ENCODE measurements at regions not wholly inside any gene's neighbourhood (a gene's known extent, or its start where the extent isn't known, plus 50 kb on each side); places are given as distances from the start of the nearest gene placed in this dataset.

GRCh38 chr7:115585015-115585718 is 445.4 kb downstream of the TFEC start:
- no peaks in the 10 kb centered on the region for H3K36me3 Mint-ChIP-seq
- intact Hi-C loops (cut with micrococcal nuclease), result no loop called here
- Histone ChIP-seq H3K4me3 (ENCODE audit: low read length) (no peak overlapping the region), H3K27me3 (ENCODE audit: control insufficient read depth, insufficient read depth, low read length) (no peaks in the 10 kb centered on the region), H3K4me1 (ENCODE audit: control insufficient read depth, insufficient read depth, low read length) (no peaks in the 10 kb centered on the region), H3K36me3 (ENCODE audit: control insufficient read depth, insufficient read depth, low read length) (no peaks in the 10 kb centered on the region), H3K9me3 (ENCODE audit: control insufficient read depth, insufficient read depth, low read length) (no peaks in the 10 kb centered on the region), H3K27ac (ENCODE audit: low read length) (no peak overlapping the region)
- WGBS (ENCODE audit: insufficient coverage), result 88% methylated on average over 5 of the region's 5 CpGs
- no peak overlapping the region for H3K27ac Mint-ChIP-seq
- H3K9me3 Mint-ChIP-seq, result peaks cover 0 to 2% of the 10 kb centered on the region in 2 donors
- no peaks in the 10 kb centered on the region for H3K27me3 Mint-ChIP-seq (ENCODE audit: low read depth in 2 of 2)
- no peak for TF ChIP-seq CTCF (IDR thresholded peaks at IDR 0.05)
- H3K4me1 Mint-ChIP-seq, result no peaks in the 10 kb centered on the region
- ATAC-seq (no peak), DNase-seq (no peak)
- no peak overlapping the region for H3K4me3 Mint-ChIP-seq

- Histone ChIP-seq H3K27ac (ENCODE audit: low read length) (no peak overlapping the region), H3K9me3 (ENCODE audit: control insufficient read depth, insufficient read depth, low read length) (no peaks in the 10 kb centered on the region), H3K36me3 (ENCODE audit: control insufficient read depth, insufficient read depth, low read length) (no peaks in the 10 kb centered on the region), H3K4me1 (ENCODE audit: control insufficient read depth, insufficient read depth, low read length) (no peaks in the 10 kb centered on the region), H3K27me3 (ENCODE audit: control insufficient read depth, insufficient read depth, low read length) (no peaks in the 10 kb centered on the region), H3K4me3 (ENCODE audit: low read length) (no peak overlapping the region)
- DNase-seq, result no peak
- no peak for ATAC-seq
- intact Hi-C loops (cut with micrococcal nuclease), result no loop called here
- no CpG with 5 or more reads among the region's 1 CpG for WGBS (ENCODE audit: insufficient coverage)
- Mint-ChIP-seq H3K27ac (no peak overlapping the region), H3K36me3 (no peaks in the 10 kb centered on the region), H3K4me1 (no peaks in the 10 kb centered on the region), H3K4me3 (no peak overlapping the region), H3K9me3 (peaks cover 0 to 2% of the 10 kb centered on the region in 2 donors), H3K27me3 (ENCODE audit: low read depth in 2 of 2) (no peaks in the 10 kb centered on the region)
- TF ChIP-seq CTCF (IDR thresholded peaks at IDR 0.05), result no peak
Observed at GRCh38 chr7:115582956-115583355, 447.6 kb downstream of the TFEC start.

GRCh38 chr7:115578576-115578975 is 452.0 kb downstream of the TFEC start:
- DNase-seq (no peak), ATAC-seq (no peak)
- H3K4me1 Mint-ChIP-seq, result no peaks in the 10 kb centered on the region
- intact Hi-C loops (cut with micrococcal nuclease), result no loop called here
- no peaks in the 10 kb centered on the region for H3K27me3 Mint-ChIP-seq (ENCODE audit: low read depth in 2 of 2)
- no peaks in the 10 kb centered on the region for H3K9me3 Mint-ChIP-seq
- Histone ChIP-seq H3K4me3 (ENCODE audit: low read length) (no peak overlapping the region), H3K27ac (ENCODE audit: low read length) (no peak overlapping the region), H3K4me1 (ENCODE audit: control insufficient read depth, insufficient read depth, low read length) (no peaks in the 10 kb centered on the region), H3K9me3 (ENCODE audit: control insufficient read depth, insufficient read depth, low read length) (no peaks in the 10 kb centered on the region), H3K27me3 (ENCODE audit: control insufficient read depth, insufficient read depth, low read length) (no peaks in the 10 kb centered on the region), H3K36me3 (ENCODE audit: control insufficient read depth, insufficient read depth, low read length) (no peaks in the 10 kb centered on the region)
- TF ChIP-seq CTCF (IDR thresholded peaks at IDR 0.05), result no peak
- no peak overlapping the region for H3K27ac Mint-ChIP-seq
- H3K36me3 Mint-ChIP-seq, result no peaks in the 10 kb centered on the region
- no peak overlapping the region for H3K4me3 Mint-ChIP-seq
- WGBS (ENCODE audit: insufficient coverage), result 75% methylated on average over 1 of the region's 2 CpGs

GRCh38 chr7:115574681-115575291 is 455.8 kb downstream of the TFEC start:
- Histone ChIP-seq H3K4me3 (ENCODE audit: low read length) (no peak overlapping the region), H3K36me3 (ENCODE audit: control insufficient read depth, insufficient read depth, low read length) (no peaks in the 10 kb centered on the region), H3K4me1 (ENCODE audit: control insufficient read depth, insufficient read depth, low read length) (no peaks in the 10 kb centered on the region), H3K27me3 (ENCODE audit: control insufficient read depth, insufficient read depth, low read length) (no peaks in the 10 kb centered on the region), H3K27ac (ENCODE audit: low read length) (no peak overlapping the region), H3K9me3 (ENCODE audit: control insufficient read depth, insufficient read depth, low read length) (no peaks in the 10 kb centered on the region)
- DNase-seq (no peak), ATAC-seq (no peak)
- no peaks in the 10 kb centered on the region for H3K36me3 Mint-ChIP-seq
- H3K27me3 Mint-ChIP-seq (ENCODE audit: low read depth in 2 of 2), result peaks cover 2 to 9% of the 10 kb centered on the region in 2 donors
- intact Hi-C loops (cut with micrococcal nuclease), result no loop called here
- H3K4me1 Mint-ChIP-seq, result no peaks in the 10 kb centered on the region
- WGBS (ENCODE audit: insufficient coverage), result 87% methylated on average over 5 of the region's 6 CpGs
- no peak overlapping the region for H3K27ac Mint-ChIP-seq
- no peak overlapping the region for H3K4me3 Mint-ChIP-seq
- H3K9me3 Mint-ChIP-seq, result no peaks in the 10 kb centered on the region
- no peak for TF ChIP-seq CTCF (IDR thresholded peaks at IDR 0.05)

Measured in natural killer cell (primary cell).